ENCODE measurements at regions not wholly inside any gene's neighbourhood (a gene's known extent, or its start where the extent isn't known, plus 50 kb on each side); places are given as distances from the start of the nearest gene placed in this dataset.

- Histone ChIP-seq H3K27ac (ENCODE audit: extremely low read length, insufficient read depth, low read length) (no peak overlapping the region), H3K4me3 (replicated peaks in 1 of 3; ENCODE audit: insufficient read depth in 1 of 3, low read depth in 2 of 3, low read length in 3 of 3) (no peak overlapping the region), H3K4me1 (ENCODE audit: insufficient read depth, low read length) (no peaks in the 10 kb centered on the region), H3K36me3 (replicated peaks in 1 of 2; ENCODE audit: control insufficient read depth in 1 of 2, insufficient read depth in 2 of 2, low read length in 2 of 2) (no peaks in the 10 kb centered on the region), H3K27me3 (ENCODE audit: control insufficient read depth in 1 of 2, insufficient read depth in 2 of 2, low read length in 2 of 2) (no peaks in the 10 kb centered on the region), H4K20me1 (ENCODE audit: insufficient read depth, low read length) (no peaks in the 10 kb centered on the region), H3K4me2 (ENCODE audit: low read depth, low read length) (no peak overlapping the region), H2AFZ (ENCODE audit: low read length) (no peak overlapping the region), H3K9me3 (ENCODE audit: low read length) (no peaks in the 10 kb centered on the region), H3K9ac (ENCODE audit: insufficient read depth, low read depth, low read length) (no peak overlapping the region), H3K79me2 (ENCODE audit: insufficient read depth, low read length) (no peaks in the 10 kb centered on the region)
- ChIA-PET POLR2A (no interaction called here), CTCF (ENCODE audit: low intra/inter-chr PET ratio, low total read pairs) (no interaction called here)
- no peak for ATAC-seq
- no TSS peak for BruUV-seq (replicated peaks)
- in situ Hi-C loops (cut with HindIII; ENCODE audit: extremely low pct_ligation_motif_present, low pct_unique_long_range_greater_than_20kb), result no loop called here
- DNase-seq (ENCODE audit: low spot score), result no peak
- WGBS (ENCODE audit: low lambda C conversion rate), result 38% methylated on average over 2 of the region's 2 CpGs
- intact Hi-C loops (cut with micrococcal nuclease; ENCODE audit: unreplicated experiment), result no loop called here
- TF ChIP-seq ZNF124 (CRISPR knock-in tag; IDR thresholded peaks at IDR 0.05), result no peak
- TF ChIP-seq ZNF121 (CRISPR knock-in tag; IDR thresholded peaks at IDR 0.05), result no peak
- no peak for TF ChIP-seq ZNF18 (CRISPR knock-in tag; IDR thresholded peaks at IDR 0.05; ENCODE audit: insufficient replicate concordance)
- TF ChIP-seq ZBTB43 (CRISPR knock-in tag; conservative IDR thresholded peaks at IDR 0.05), result no peak
- TF ChIP-seq CBX2 (IDR thresholded peaks at IDR 0.05; ENCODE audit: low read depth, low read length), result no peak
- TF ChIP-seq CBX2 (CRISPR knock-in tag; IDR thresholded peaks at IDR 0.05; ENCODE audit: low read depth), result no peak
- TF ChIP-seq XRCC5 (optimal IDR thresholded peaks at IDR 0.05; ENCODE audit: low read length), result no peak
- TF ChIP-seq ZNF354B (CRISPR knock-in tag; IDR thresholded peaks at IDR 0.05), result no peak
- TF ChIP-seq ZNF768 (CRISPR knock-in tag; IDR thresholded peaks at IDR 0.05), result no peak
- no peak for TF ChIP-seq PHF5A (CRISPR knock-in tag; IDR thresholded peaks at IDR 0.05; ENCODE audit: low read depth, unreplicated experiment)
- TF ChIP-seq CHD2 (IDR thresholded peaks at IDR 0.05; ENCODE audit: low read depth, low read length), result no peak
- TF ChIP-seq CREB1 (IDR thresholded peaks at IDR 0.05), result no peak
- no peak for TF ChIP-seq CREB1 (CRISPR knock-in tag; IDR thresholded peaks at IDR 0.05)
- no peak for TF ChIP-seq ZNF839 (CRISPR knock-in tag; IDR thresholded peaks at IDR 0.05; ENCODE audit: borderline replicate concordance)
- TF ChIP-seq ZNF24 (IDR thresholded peaks at IDR 0.05), result no peak
- no peak for TF ChIP-seq ARID2 (CRISPR knock-in tag; IDR thresholded peaks at IDR 0.05; ENCODE audit: borderline replicate concordance)
- no peak for FAIRE-seq
These were observed 61.7 kb upstream of the ATXN3L start for GRCh38 chrX:13381514-13381913.

Measured in HepG2 (cell line).